Neural progenitor cell (in vitro differentiated cells): ENCODE measurements at regions not wholly inside any gene's neighbourhood (a gene's known extent, or its start where the extent isn't known, plus 50 kb on each side); places are given as distances from the start of the nearest gene placed in this dataset.

Source experiments
- DNase-seq: peaks from one replicate; pipeline ENCODE4 v3.0.0-alpha.2; 2016; ENCODE audit warnings: low spot score
- H2AFZ ChIP-seq: fragments of 200-600 bp; sonication (generic); replicated peaks from 2 replicates; pipeline ENCODE4 v1.6.1; 2016; ENCODE audit warnings: antibody characterized with exemption
- H3F3A ChIP-seq: fragments of 200-600 bp; sonication (generic); 2 replicates; pipeline ENCODE4 v1.6.1; 2016; ENCODE audit warnings: antibody characterized with exemption, low read depth
- H3K27ac ChIP-seq: fragments of 200-600 bp; sonication (generic); 2 replicates; pipeline ENCODE4 v1.5.1; 2016; ENCODE audit warnings: mild to moderate bottlenecking
- H3K27me3 ChIP-seq: fragments of 200-600 bp; sonication (generic); 2 replicates; pipeline ENCODE4 v1.6.1; 2016; ENCODE audit warnings: mild to moderate bottlenecking, moderate library complexity
- H3K36me3 ChIP-seq: fragments of 200-600 bp; sonication (generic); 2 replicates; pipeline ENCODE4 v1.5.1; 2016
- H3K4me1 ChIP-seq: fragments of 200-600 bp; sonication (generic); 2 replicates; pipeline ENCODE4 v1.6.1; 2016; ENCODE audit warnings: mixed run types
- H3K4me2 ChIP-seq: fragments of 200-600 bp; sonication (generic); 2 replicates; pipeline ENCODE4 v1.6.1; 2016
- H3K4me3 ChIP-seq: fragments of 200-600 bp; sonication (generic); 2 replicates; pipeline ENCODE4 v1.5.1; 2016
- H3K79me2 ChIP-seq: fragments of 200-600 bp; sonication (generic); 2 replicates; pipeline ENCODE4 v1.6.1; 2016; ENCODE audit warnings: low read depth
- H3K9ac ChIP-seq: fragments of 200-600 bp; sonication (generic); 2 replicates; pipeline ENCODE4 v1.6.1; 2016
- H3K9me3 ChIP-seq: fragments of 200-600 bp; sonication (generic); 2 replicates; pipeline ENCODE4 v1.5.1; 2016; ENCODE audit warnings: low read depth
- H4K20me1 ChIP-seq: fragments of 200-600 bp; sonication (generic); 2 replicates; pipeline ENCODE4 v1.6.1; 2016; ENCODE audit warnings: low read depth
- H3K27ac Mint-ChIP-seq: 3 replicates; pipeline ENCODE4 v1.8.0; 2021; ENCODE audit warnings: mixed read lengths
- H3K27me3 Mint-ChIP-seq: 2 replicates; pipeline ENCODE4 v1.8.0; 2022; ENCODE audit warnings: low read depth, mild to moderate bottlenecking, inconsistent platforms, moderate library complexity, mixed read lengths; ENCODE audit not compliant: insufficient read depth
- H3K36me3 Mint-ChIP-seq: 3 replicates; pipeline ENCODE4 v1.8.0; 2021; ENCODE audit warnings: mixed read lengths
- H3K4me1 Mint-ChIP-seq: 3 replicates; pipeline ENCODE4 v1.8.0; 2021; ENCODE audit warnings: mixed read lengths
- H3K4me3 Mint-ChIP-seq: 3 replicates; pipeline ENCODE4 v1.8.0; 2021; ENCODE audit warnings: mild to moderate bottlenecking, moderate library complexity, mixed read lengths
- H3K9me3 Mint-ChIP-seq: 3 replicates; pipeline ENCODE4 v1.8.0; 2020; ENCODE audit warnings: mixed read lengths
- EZH2 ChIP-seq: fragments of 200-600 bp; sonication (generic); IDR thresholded peaks from 2 replicates; pipeline ENCODE4 v1.6.1; 2017; ENCODE audit warnings: antibody characterized with exemption, mild to moderate bottlenecking, moderate library complexity
- EZH2phosphoT487 ChIP-seq: fragments of 200-600 bp; sonication (generic); IDR thresholded peaks from 2 replicates; pipeline ENCODE4 v1.6.1; 2017; ENCODE audit warnings: antibody characterized with exemption
- TF ChIP-seq, protein P1 (sequence below): fragments of 200-600 bp; sonication (generic); IDR thresholded peaks from 2 replicates; pipeline ENCODE4 v1.5.1; 2017; ENCODE audit warnings: antibody characterized with exemption, mild to moderate bottlenecking

DNA sequence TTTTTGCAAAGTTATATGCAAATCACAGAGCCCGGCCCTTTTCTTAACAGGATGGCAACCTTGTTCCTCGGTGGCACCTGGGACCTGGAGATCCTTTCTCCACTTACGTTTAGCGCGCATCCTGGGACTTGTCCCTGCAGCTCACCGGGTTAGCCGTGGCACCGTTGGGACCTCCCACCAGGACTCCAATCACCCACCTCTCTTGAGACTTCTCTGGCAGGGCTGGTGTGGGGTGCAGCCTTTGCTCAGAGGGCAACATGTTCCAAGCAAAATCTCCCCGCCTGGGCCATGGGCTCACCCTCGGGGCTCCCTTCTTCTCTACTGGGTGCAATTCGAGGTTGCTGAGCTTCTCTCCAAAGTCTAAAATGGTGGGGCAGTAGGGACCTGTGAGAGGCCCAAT is 211.9 kb upstream of the UMPS start:
- Histone ChIP-seq H3K4me2 (no peak overlapping the region), H4K20me1 (no peaks in the 10 kb centered on the region), H3K4me3 (no peak overlapping the region), H3K27me3 (no peaks in the 10 kb centered on the region), H3K79me2 (no peaks in the 10 kb centered on the region), H3K36me3 (no peaks in the 10 kb centered on the region), H3K27ac (no peak overlapping the region), H3F3A (peaks cover 5% of the 10 kb centered on the region), H3K9me3 (no peaks in the 10 kb centered on the region), H2AFZ (no peak overlapping the region), H3K9ac (no peak overlapping the region), H3K4me1 (no peaks in the 10 kb centered on the region)
- H3K9me3 Mint-ChIP-seq = no peaks in the 10 kb centered on the region
- TF ChIP-seq EZH2 (no peak), EZH2phosphoT487 (no peak)
- TF ChIP-seq, protein P1, sequence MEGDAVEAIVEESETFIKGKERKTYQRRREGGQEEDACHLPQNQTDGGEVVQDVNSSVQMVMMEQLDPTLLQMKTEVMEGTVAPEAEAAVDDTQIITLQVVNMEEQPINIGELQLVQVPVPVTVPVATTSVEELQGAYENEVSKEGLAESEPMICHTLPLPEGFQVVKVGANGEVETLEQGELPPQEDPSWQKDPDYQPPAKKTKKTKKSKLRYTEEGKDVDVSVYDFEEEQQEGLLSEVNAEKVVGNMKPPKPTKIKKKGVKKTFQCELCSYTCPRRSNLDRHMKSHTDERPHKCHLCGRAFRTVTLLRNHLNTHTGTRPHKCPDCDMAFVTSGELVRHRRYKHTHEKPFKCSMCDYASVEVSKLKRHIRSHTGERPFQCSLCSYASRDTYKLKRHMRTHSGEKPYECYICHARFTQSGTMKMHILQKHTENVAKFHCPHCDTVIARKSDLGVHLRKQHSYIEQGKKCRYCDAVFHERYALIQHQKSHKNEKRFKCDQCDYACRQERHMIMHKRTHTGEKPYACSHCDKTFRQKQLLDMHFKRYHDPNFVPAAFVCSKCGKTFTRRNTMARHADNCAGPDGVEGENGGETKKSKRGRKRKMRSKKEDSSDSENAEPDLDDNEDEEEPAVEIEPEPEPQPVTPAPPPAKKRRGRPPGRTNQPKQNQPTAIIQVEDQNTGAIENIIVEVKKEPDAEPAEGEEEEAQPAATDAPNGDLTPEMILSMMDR = no peak
- no peaks in the 10 kb centered on the region for H3K36me3 Mint-ChIP-seq
- H3K4me3 Mint-ChIP-seq = no peak overlapping the region
- peaks cover 5% of the 10 kb centered on the region for H3K4me1 Mint-ChIP-seq
- H3K27me3 Mint-ChIP-seq = peaks cover 3% of the 10 kb centered on the region
- no peak overlapping the region for H3K27ac Mint-ChIP-seq
- no peak for DNase-seq

DNA sequence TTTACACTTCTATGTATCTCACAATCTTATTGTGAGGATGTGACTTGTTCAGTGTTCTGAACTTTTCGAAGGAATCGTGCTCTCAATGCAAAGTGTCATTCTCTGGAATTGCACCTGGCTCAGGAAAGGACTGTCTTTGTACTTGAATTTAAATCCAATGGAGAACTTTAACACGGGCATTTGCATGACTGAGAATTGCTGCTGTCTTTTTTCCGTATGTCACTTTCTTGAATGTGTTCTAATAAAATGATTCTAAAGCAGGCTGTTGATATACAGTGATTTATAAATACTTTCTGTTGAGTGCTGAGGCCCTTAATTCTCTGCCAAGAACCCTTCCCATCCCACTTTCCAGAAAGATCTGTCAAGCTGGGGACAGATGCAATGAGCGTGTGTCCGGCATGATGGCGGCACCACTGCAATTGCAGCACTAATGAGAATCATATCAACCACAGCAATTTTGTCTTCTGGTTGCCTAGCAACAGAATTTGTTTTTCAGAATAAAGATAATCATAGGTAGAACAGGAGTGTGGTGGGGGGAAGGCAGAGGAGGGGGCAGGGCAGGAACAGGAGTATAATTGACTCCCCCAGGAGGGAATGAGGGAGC is 210.6 kb upstream of the UMPS start:
- Histone ChIP-seq H3K4me2 (no peak overlapping the region), H2AFZ (no peak overlapping the region), H3K4me3 (no peak overlapping the region), H3K79me2 (no peaks in the 10 kb centered on the region), H3K27me3 (no peaks in the 10 kb centered on the region), H3K27ac (no peak overlapping the region), H3K9me3 (no peaks in the 10 kb centered on the region), H3K9ac (no peak overlapping the region), H3K4me1 (no peaks in the 10 kb centered on the region), H4K20me1 (no peaks in the 10 kb centered on the region), H3K36me3 (no peaks in the 10 kb centered on the region), H3F3A (no peaks in the 10 kb centered on the region)
- Mint-ChIP-seq H3K9me3 (no peaks in the 10 kb centered on the region), H3K36me3 (no peaks in the 10 kb centered on the region), H3K4me1 (peaks cover 5% of the 10 kb centered on the region), H3K27ac (no peak overlapping the region), H3K4me3 (no peak overlapping the region), H3K27me3 (peaks cover 3% of the 10 kb centered on the region)
- no peak for DNase-seq
- TF ChIP-seq, protein P1 = no peak
- no peak for TF ChIP-seq EZH2phosphoT487
- TF ChIP-seq EZH2 = no peak

DNA sequence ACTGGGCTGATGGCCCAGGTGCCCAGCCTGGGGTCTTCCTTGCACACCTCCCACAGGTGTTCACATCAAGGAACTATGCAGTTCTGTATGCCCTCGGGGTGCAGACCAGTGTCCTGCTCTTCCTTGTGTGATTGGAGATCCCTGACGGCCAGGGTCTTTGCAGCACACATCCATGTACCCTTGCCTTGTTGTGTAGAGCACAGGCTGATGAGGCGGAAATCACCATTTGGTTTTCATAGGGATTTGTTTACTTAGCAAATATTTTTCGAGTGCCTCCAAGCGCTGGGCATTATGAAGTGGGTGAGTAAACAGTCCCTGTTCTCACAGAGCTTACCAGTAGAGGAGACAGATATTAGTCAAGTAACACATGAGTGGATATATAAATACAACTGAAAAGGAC is 209.3 kb upstream of the UMPS start:
- Mint-ChIP-seq H3K4me1 (peaks cover 5% of the 10 kb centered on the region), H3K9me3 (no peaks in the 10 kb centered on the region), H3K4me3 (no peak overlapping the region), H3K27ac (no peak overlapping the region), H3K27me3 (peaks cover 3% of the 10 kb centered on the region), H3K36me3 (no peaks in the 10 kb centered on the region)
- Histone ChIP-seq H4K20me1 (no peaks in the 10 kb centered on the region), H3K4me3 (no peak overlapping the region), H3K4me1 (no peaks in the 10 kb centered on the region), H2AFZ (no peak overlapping the region), H3K4me2 (no peak overlapping the region), H3K9me3 (no peaks in the 10 kb centered on the region), H3K27ac (no peak overlapping the region), H3K27me3 (no peaks in the 10 kb centered on the region), H3K36me3 (no peaks in the 10 kb centered on the region), H3K79me2 (no peaks in the 10 kb centered on the region), H3K9ac (no peak overlapping the region), H3F3A (no peaks in the 10 kb centered on the region)
- TF ChIP-seq EZH2phosphoT487 (no peak), EZH2 (no peak)
- TF ChIP-seq, protein P1 = no peak
- DNase-seq = no peak
